H1 (cell line): ENCODE measurements at regions not wholly inside any gene's neighbourhood (a gene's known extent, or its start where the extent isn't known, plus 50 kb on each side); places are given as distances from the start of the nearest gene placed in this dataset.

ENCODE experiments used
- EP300 ChIP-seq, 2 experiments: IDR thresholded peaks; 1 replicate in 1 of 2; 2 replicates in 1 of 2; pipeline ENCODE4 v1.6.1; 2011 to 2012; ENCODE audit warnings: low read depth in 2 of 2, low read length in 2 of 2, mild to moderate bottlenecking in 2 of 2, borderline replicate concordance in 1 of 2, inconsistent platforms in 1 of 2, moderate library complexity in 1 of 2
- GTF2F1 ChIP-seq: IDR thresholded peaks from 2 replicates; pipeline ENCODE4 v1.6.1; 2012; ENCODE audit warnings: low read depth, low read length, improper control_type of control experiment, borderline replicate concordance
- KDM5A ChIP-seq: fragments of 200-600 bp; IDR thresholded peaks from 2 replicates; pipeline ENCODE4 v1.7.1; 2012; ENCODE audit warnings: mild to moderate bottlenecking, low read length, inconsistent platforms, mixed read lengths

DNA sequence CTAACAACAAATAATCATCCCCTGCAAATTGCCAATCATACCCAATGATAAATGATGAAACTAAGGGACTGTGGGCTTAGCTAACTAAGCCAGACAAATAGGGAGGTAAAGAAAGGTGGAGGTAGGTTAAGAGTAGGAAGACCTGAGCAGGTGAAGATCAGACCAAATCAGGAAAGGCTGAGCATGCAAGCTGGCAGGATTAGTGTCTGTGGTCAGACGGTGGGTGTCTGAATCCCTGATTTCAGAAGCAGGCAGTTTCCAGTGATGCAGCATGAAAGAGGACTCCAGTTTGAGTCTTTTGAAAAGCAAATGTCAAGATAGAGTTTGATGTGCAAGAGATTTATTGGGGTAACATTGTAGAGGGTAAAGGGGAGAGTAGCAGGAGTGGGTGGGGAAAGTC is 181.4 kb upstream of the MYLIP start:
- TF ChIP-seq EP300 (IDR thresholded peaks at IDR 0.05; ENCODE audit: borderline replicate concordance in 1 of 2, low read depth in 2 of 2, low read length in 2 of 2) = no peak
- TF ChIP-seq KDM5A = no peak
- TF ChIP-seq GTF2F1 = no peak
